HEK293 (cell line): ENCODE measurements at regions not wholly inside any gene's neighbourhood (a gene's known extent, or its start where the extent isn't known, plus 50 kb on each side); places are given as distances from the start of the nearest gene placed in this dataset.

Experiments used
- HOXC10 ChIP-seq: sonication (generic); formaldehyde crosslinking; IDR thresholded peaks from 2 replicates; pipeline ENCODE4 v1.8.1; 2023; ENCODE audit warnings: mild to moderate bottlenecking, missing genetic modification reagents
- YY1 ChIP-seq: fragments of 450-650 bp; formaldehyde crosslinking; IDR thresholded peaks from 2 replicates; pipeline ENCODE4 v1.5.1; 2018; ENCODE audit warnings: missing biosample characterization, missing genetic modification characterization
- ZNF10 ChIP-seq: fragments of 450-650 bp; formaldehyde crosslinking; IDR thresholded peaks from 2 replicates; pipeline ENCODE4 v1.5.1; 2017; ENCODE audit warnings: missing biosample characterization, missing genetic modification characterization
- ZNF121 ChIP-seq: fragments of 450-650 bp; formaldehyde crosslinking; IDR thresholded peaks from 2 replicates; pipeline ENCODE4 v1.5.1; 2016; ENCODE audit warnings: missing biosample characterization, missing genetic modification characterization
- ZNF266 ChIP-seq: fragments of 450-650 bp; formaldehyde crosslinking; IDR thresholded peaks from 2 replicates; pipeline ENCODE4 v1.5.1; 2016; ENCODE audit warnings: missing biosample characterization, missing genetic modification characterization, low read depth
- ZNF350 ChIP-seq: fragments of 450-650 bp; formaldehyde crosslinking; IDR thresholded peaks from 2 replicates; pipeline ENCODE4 v1.5.0; 2017; ENCODE audit warnings: missing biosample characterization, mild to moderate bottlenecking, missing genetic modification characterization
- ZNF473 ChIP-seq: fragments of 450-650 bp; formaldehyde crosslinking; IDR thresholded peaks from 2 replicates; pipeline ENCODE4 v1.5.1; 2017; ENCODE audit warnings: missing biosample characterization, missing genetic modification characterization
- ZNF48 ChIP-seq: fragments of 450-650 bp; formaldehyde crosslinking; IDR thresholded peaks from 2 replicates; pipeline ENCODE4 v1.5.1; 2016; ENCODE audit warnings: missing biosample characterization, missing genetic modification characterization
- ZNF549 ChIP-seq: fragments of 450-650 bp; IDR thresholded peaks from 2 replicates; pipeline ENCODE4 v1.5.1; 2018; ENCODE audit warnings: missing biosample characterization, missing genetic modification characterization, mild to moderate bottlenecking, inconsistent platforms, moderate library complexity
- ZNF677 ChIP-seq: fragments of 450-650 bp; IDR thresholded peaks from 2 replicates; pipeline ENCODE4 v1.5.0; 2018; ENCODE audit warnings: missing biosample characterization, mild to moderate bottlenecking, missing genetic modification characterization, moderate library complexity
- ZNF692 ChIP-seq: fragments of 450-650 bp; formaldehyde crosslinking; IDR thresholded peaks from 2 replicates; pipeline ENCODE4 v1.5.1; 2016; ENCODE audit warnings: missing biosample characterization, missing genetic modification characterization
- ZNF747 ChIP-seq: fragments of 450-650 bp; formaldehyde crosslinking; IDR thresholded peaks from 2 replicates; pipeline ENCODE4 v1.5.1; 2016; ENCODE audit warnings: missing biosample characterization, missing genetic modification characterization
- ZNF776 ChIP-seq: fragments of 450-650 bp; formaldehyde crosslinking; IDR thresholded peaks from 2 replicates; pipeline ENCODE4 v1.5.0; 2017; ENCODE audit warnings: missing biosample characterization, missing genetic modification characterization, borderline replicate concordance
- TF ChIP-seq, protein P1 (sequence below): fragments of 450-650 bp; formaldehyde crosslinking; IDR thresholded peaks from 2 replicates; pipeline ENCODE4 v1.5.1; 2016; ENCODE audit warnings: missing biosample characterization, missing genetic modification characterization

DNA sequence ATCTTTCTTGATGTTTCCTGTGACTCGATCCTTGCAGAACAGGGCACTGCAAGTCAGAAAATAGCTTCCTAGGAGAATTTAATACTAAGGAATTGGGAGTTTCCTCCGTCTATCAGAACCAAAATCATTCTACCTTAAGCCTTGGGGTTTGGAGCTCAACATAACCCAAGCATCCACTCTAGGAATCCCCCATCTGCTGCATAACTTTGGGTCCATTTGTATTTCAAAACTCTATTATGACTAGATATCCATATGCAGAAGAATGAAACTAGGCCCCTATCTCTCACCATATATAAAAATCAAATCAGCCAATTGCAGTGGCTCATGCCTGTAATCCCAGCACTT lies 61.7 kb upstream of the AKAP13 start:
- TF ChIP-seq ZNF266 (tag by site-specific recombination) (no peak), ZNF10 (tag by site-specific recombination) (no peak), ZNF677 (no peak), ZNF692 (tag by site-specific recombination) (no peak), HOXC10 (no peak), ZNF121 (no peak), ZNF48 (tag by site-specific recombination) (no peak), ZNF549 (tag by site-specific recombination) (no peak), YY1 (no peak), ZNF350 (tag by site-specific recombination) (no peak), ZNF747 (no peak), ZNF473 (tag by site-specific recombination) (no peak), ZNF776 (tag by site-specific recombination) (no peak)
- TF ChIP-seq, protein P1, sequence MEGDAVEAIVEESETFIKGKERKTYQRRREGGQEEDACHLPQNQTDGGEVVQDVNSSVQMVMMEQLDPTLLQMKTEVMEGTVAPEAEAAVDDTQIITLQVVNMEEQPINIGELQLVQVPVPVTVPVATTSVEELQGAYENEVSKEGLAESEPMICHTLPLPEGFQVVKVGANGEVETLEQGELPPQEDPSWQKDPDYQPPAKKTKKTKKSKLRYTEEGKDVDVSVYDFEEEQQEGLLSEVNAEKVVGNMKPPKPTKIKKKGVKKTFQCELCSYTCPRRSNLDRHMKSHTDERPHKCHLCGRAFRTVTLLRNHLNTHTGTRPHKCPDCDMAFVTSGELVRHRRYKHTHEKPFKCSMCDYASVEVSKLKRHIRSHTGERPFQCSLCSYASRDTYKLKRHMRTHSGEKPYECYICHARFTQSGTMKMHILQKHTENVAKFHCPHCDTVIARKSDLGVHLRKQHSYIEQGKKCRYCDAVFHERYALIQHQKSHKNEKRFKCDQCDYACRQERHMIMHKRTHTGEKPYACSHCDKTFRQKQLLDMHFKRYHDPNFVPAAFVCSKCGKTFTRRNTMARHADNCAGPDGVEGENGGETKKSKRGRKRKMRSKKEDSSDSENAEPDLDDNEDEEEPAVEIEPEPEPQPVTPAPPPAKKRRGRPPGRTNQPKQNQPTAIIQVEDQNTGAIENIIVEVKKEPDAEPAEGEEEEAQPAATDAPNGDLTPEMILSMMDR = no peak
